Breast epithelium (tissue), 4 donors: ENCODE measurements at regions not wholly inside any gene's neighbourhood (a gene's known extent, or its start where the extent isn't known, plus 50 kb on each side); places are given as distances from the start of the nearest gene placed in this dataset.

Experiments used
- DNase-seq, 2 donors: peaks; one replicate each; pipeline ENCODE4 v3.0.0-alpha.2; 2019; ENCODE audit warnings: low spot score in 2 of 2
- H3K27ac ChIP-seq, 2 donors: fragments of 200-600 bp; sonication (generic) in 1 of 2; one replicate each; pipeline ENCODE4 v1.5.1; 2016 to 2019; ENCODE audit warnings: mild to moderate bottlenecking in 1 of 2
- H3K27me3 ChIP-seq, 2 donors: fragments of 200-600 bp; sonication (generic) in 1 of 2; one replicate each; pipeline versions ENCODE4 v1.5.1 to v1.6.0; 2017 to 2019; ENCODE audit warnings: control low read depth in 1 of 2, mild to moderate bottlenecking in 1 of 2
- H3K36me3 ChIP-seq: fragments of 200-600 bp; one replicate; pipeline ENCODE4 v1.5.1; 2019
- H3K4me1 ChIP-seq, 2 donors: fragments of 200-600 bp; sonication (generic); one replicate each; pipeline ENCODE4 v1.5.1; 2016 to 2019; ENCODE audit warnings: control low read depth in 1 of 2
- H3K4me3 ChIP-seq, 3 donors: fragments of 200-600 bp; sonication (generic); 1 replicate in 2 of 3; 2 replicates in 1 of 3; pipeline ENCODE4 v1.5.1; 2016 to 2019; ENCODE audit warnings: mild to moderate bottlenecking in 3 of 3, moderate library complexity in 2 of 3
- H3K9me3 ChIP-seq, 2 donors: fragments of 200-600 bp; sonication (generic) in 1 of 2; one replicate each; pipeline ENCODE4 v1.5.1; 2016 to 2019; ENCODE audit warnings: control low read depth in 1 of 2
- POLR2A ChIP-seq: fragments of 450-650 bp; IDR thresholded peaks from one replicate; pipeline ENCODE4 v1.6.1; 2016; ENCODE audit warnings: antibody characterized with exemption, mild to moderate bottlenecking, moderate library complexity
- POLR2AphosphoS5 ChIP-seq, 3 donors: sonication (generic); formaldehyde crosslinking; IDR thresholded peaks; one replicate each; pipeline ENCODE4 v1.6.1; 2017; ENCODE audit warnings: antibody characterized with exemption in 3 of 3
- intact Hi-C: fragments of 100-400 bp; cut with DNase I; formaldehyde crosslinking; loops from one replicate; pipeline ENCODE4 v1.15.1; 2023; ENCODE audit warnings: low total_unique reads
- TF ChIP-seq, protein P1 (sequence below), 3 donors: fragments of 450-650 bp; IDR thresholded peaks; one replicate each; pipeline ENCODE4 v1.5.1; 2016 to 2017; ENCODE audit warnings: antibody characterized with exemption in 3 of 3, mild to moderate bottlenecking in 3 of 3, moderate library complexity in 3 of 3

DNA sequence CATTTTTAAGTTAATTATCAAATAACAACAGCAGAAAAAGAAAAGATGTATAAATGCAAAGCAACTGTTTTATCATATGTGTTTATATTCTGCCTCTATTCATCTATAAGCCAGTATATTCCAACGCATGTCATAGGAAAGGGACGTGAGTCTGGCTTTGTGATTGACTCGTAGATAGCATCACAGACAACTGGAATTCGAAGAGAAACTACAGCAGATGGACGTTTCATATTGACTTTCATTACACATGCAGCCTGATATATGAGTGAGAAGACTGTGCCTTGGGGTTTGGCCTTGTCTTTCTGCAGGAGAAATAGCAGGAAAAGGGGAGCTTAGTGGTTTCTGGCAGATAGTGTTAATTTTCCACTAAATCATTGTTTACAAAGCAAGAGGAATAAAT, 1111.9 kb downstream of the MAT2B start:
- H3K9me3 ChIP-seq, result no peaks in the 10 kb centered on the region
- no peaks in the 10 kb centered on the region for H3K27me3 ChIP-seq
- DNase-seq, result no peak
- intact Hi-C loops, result no loop called here
- no peak overlapping the region for H3K4me3 ChIP-seq
- no peaks in the 10 kb centered on the region for H3K4me1 ChIP-seq
- TF ChIP-seq, protein P1, sequence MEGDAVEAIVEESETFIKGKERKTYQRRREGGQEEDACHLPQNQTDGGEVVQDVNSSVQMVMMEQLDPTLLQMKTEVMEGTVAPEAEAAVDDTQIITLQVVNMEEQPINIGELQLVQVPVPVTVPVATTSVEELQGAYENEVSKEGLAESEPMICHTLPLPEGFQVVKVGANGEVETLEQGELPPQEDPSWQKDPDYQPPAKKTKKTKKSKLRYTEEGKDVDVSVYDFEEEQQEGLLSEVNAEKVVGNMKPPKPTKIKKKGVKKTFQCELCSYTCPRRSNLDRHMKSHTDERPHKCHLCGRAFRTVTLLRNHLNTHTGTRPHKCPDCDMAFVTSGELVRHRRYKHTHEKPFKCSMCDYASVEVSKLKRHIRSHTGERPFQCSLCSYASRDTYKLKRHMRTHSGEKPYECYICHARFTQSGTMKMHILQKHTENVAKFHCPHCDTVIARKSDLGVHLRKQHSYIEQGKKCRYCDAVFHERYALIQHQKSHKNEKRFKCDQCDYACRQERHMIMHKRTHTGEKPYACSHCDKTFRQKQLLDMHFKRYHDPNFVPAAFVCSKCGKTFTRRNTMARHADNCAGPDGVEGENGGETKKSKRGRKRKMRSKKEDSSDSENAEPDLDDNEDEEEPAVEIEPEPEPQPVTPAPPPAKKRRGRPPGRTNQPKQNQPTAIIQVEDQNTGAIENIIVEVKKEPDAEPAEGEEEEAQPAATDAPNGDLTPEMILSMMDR (IDR thresholded peaks at IDR 0.05), result no peak
- TF ChIP-seq POLR2AphosphoS5 (IDR thresholded peaks at IDR 0.05), result no peak
- TF ChIP-seq POLR2A, result no peak
- H3K36me3 ChIP-seq, result no peaks in the 10 kb centered on the region
- H3K27ac ChIP-seq, result no peak overlapping the region

DNA sequence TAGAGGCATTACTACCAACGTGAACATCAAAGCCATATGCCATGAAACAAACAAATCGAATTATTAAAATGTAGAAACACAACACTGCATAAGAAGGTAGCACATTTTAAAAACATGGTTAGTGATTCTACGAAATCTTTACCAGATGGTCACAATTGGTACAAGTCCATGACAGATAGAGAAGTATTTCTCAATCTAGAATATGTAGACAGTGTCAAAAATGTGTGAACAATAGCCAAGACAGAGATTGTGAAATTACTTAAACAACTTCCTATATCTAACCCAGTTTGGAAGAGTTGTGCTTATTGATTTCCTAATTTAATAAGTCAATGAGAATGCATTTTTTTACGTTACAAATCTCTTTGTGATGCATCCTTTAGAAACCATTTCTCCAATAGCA, 1121.6 kb downstream of the MAT2B start:
- DNase-seq, result no peak
- Histone ChIP-seq H3K27ac (no peak overlapping the region), H3K36me3 (no peaks in the 10 kb centered on the region), H3K27me3 (no peaks in the 10 kb centered on the region), H3K4me1 (no peaks in the 10 kb centered on the region), H3K9me3 (no peaks in the 10 kb centered on the region), H3K4me3 (no peak overlapping the region)
- intact Hi-C loops, result no loop called here
- TF ChIP-seq, protein P1 (IDR thresholded peaks at IDR 0.05), result no peak
- no peak for TF ChIP-seq POLR2AphosphoS5 (IDR thresholded peaks at IDR 0.05)
- TF ChIP-seq POLR2A, result no peak

DNA sequence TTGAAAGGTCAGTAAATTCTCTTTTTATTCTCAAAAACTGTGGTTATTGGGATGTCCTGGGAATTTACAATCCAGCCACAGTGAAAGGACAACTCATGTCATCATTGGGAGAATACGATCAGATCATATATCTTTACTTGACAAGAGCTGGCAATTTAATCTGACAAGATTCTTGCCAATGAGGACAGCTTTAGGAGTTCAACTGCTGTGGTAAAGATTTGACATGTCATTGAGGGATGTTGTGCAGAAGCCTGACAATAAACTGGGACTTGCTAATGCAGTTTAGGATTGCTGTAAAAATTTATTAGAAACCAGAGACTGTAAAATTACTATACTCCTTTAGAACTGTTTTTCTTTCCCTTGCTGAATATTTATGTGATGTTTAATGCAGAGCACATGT, 1131.0 kb downstream of the MAT2B start:
- Histone ChIP-seq H3K9me3 (no peaks in the 10 kb centered on the region), H3K27ac (no peak overlapping the region), H3K4me3 (no peak overlapping the region), H3K36me3 (no peaks in the 10 kb centered on the region), H3K27me3 (no peaks in the 10 kb centered on the region), H3K4me1 (no peaks in the 10 kb centered on the region)
- no peak for TF ChIP-seq POLR2AphosphoS5 (IDR thresholded peaks at IDR 0.05)
- TF ChIP-seq, protein P1 (IDR thresholded peaks at IDR 0.05), result no peak
- TF ChIP-seq POLR2A, result no peak
- no peak for DNase-seq
- intact Hi-C loops, result no loop called here

DNA sequence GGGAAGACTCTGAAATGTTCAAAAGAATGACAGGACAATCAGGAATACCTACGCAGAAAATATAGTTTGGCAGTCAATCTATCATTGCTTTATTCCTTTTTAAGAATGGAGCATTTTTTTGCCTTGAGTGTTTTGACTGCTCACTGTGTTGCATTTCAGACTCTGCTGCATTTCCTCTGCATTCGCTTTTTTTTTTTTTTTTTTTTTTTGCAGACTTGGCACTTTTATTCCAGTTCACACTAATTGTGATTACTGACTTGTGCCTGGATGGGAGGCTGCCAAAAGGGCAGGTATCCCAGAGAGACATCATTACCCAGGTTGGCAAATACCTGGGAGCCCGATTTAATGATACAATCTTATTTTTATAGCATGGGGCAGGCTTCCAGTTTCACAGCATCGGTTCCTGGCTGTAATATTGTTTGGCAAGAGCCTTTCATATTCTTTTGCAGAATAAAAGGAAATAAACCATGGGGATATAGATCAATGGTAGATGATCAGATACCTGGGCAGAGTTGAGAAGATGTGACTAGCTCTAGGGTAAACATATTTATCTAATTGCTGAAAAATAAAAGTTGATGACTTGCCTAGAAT, 1132.6 kb downstream of the MAT2B start:
- no peaks in the 10 kb centered on the region for H3K36me3 ChIP-seq
- H3K4me3 ChIP-seq, result no peak overlapping the region
- no peaks in the 10 kb centered on the region for H3K27me3 ChIP-seq
- no peaks in the 10 kb centered on the region for H3K9me3 ChIP-seq
- no peaks in the 10 kb centered on the region for H3K4me1 ChIP-seq
- no peak for DNase-seq
- intact Hi-C loops, result no loop called here
- H3K27ac ChIP-seq, result no peak overlapping the region
- TF ChIP-seq POLR2A (no peak), POLR2AphosphoS5 (IDR thresholded peaks at IDR 0.05) (no peak)
- TF ChIP-seq, protein P1 (IDR thresholded peaks at IDR 0.05), result no peak

DNA sequence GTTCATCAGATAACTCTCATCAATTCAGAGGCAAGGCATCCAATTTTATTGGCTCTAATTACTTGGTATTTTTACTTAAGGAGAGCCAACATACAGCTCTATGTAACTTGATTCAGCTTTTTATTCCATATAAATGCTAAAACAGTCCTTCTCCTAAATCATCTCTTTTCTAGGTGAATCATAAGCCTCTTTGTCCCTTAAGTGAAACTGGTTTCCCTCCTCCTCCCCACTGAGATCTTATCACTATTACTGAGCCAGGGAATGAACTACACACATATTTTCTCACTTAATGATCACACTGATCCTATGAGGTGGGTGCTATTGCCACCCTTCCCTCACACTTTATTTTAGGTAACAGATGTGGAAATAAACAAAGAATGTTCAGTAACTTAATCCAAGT, 1143.8 kb downstream of the MAT2B start:
- Histone ChIP-seq H3K27ac (no peak overlapping the region), H3K9me3 (no peaks in the 10 kb centered on the region), H3K4me3 (no peak overlapping the region), H3K27me3 (no peaks in the 10 kb centered on the region), H3K4me1 (no peaks in the 10 kb centered on the region), H3K36me3 (no peaks in the 10 kb centered on the region)
- no peak for DNase-seq
- intact Hi-C loops, result no loop called here
- TF ChIP-seq POLR2AphosphoS5 (IDR thresholded peaks at IDR 0.05) (no peak), POLR2A (no peak)
- TF ChIP-seq, protein P1 (IDR thresholded peaks at IDR 0.05), result no peak
